ENCODE measurements at regions not wholly inside any gene's neighbourhood (a gene's known extent, or its start where the extent isn't known, plus 50 kb on each side); places are given as distances from the start of the nearest gene placed in this dataset.

GRCh38 chr5:9721161-9721560 is 91.0 kb upstream of the TAS2R1 start:
- TF ChIP-seq CTCF (IDR thresholded peaks at IDR 0.05; ENCODE audit: low read length), result no peak
- no peak for TF ChIP-seq EZH2 (IDR thresholded peaks at IDR 0.05; ENCODE audit: borderline replicate concordance, low read length)
